Uterus (tissue), 2 donors: ENCODE measurements at regions not wholly inside any gene's neighbourhood (a gene's known extent, or its start where the extent isn't known, plus 50 kb on each side); places are given as distances from the start of the nearest gene placed in this dataset.

Source experiments
- POLR2A ChIP-seq, 2 donors: fragments of 450-650 bp; IDR thresholded peaks; one replicate each; pipeline ENCODE4 v1.6.1; 2016; ENCODE audit warnings: antibody characterized with exemption in 2 of 2, mild to moderate bottlenecking in 1 of 2, moderate library complexity in 1 of 2
- TF ChIP-seq, protein P1 (sequence below), 4 experiments: fragments of 200-600 bp in 2 of 4; fragments of 450-650 bp in 2 of 4; sonication (generic) in 2 of 4; IDR thresholded peaks; one replicate each; pipeline ENCODE4 v1.5.1; 2016 to 2019; ENCODE audit warnings: antibody characterized with exemption in 4 of 4, mild to moderate bottlenecking in 2 of 4, moderate library complexity in 1 of 4

GRCh38 chr15:92733934-92734521 lies 78.5 kb upstream of the FAM174B start:
- TF ChIP-seq, protein P1, sequence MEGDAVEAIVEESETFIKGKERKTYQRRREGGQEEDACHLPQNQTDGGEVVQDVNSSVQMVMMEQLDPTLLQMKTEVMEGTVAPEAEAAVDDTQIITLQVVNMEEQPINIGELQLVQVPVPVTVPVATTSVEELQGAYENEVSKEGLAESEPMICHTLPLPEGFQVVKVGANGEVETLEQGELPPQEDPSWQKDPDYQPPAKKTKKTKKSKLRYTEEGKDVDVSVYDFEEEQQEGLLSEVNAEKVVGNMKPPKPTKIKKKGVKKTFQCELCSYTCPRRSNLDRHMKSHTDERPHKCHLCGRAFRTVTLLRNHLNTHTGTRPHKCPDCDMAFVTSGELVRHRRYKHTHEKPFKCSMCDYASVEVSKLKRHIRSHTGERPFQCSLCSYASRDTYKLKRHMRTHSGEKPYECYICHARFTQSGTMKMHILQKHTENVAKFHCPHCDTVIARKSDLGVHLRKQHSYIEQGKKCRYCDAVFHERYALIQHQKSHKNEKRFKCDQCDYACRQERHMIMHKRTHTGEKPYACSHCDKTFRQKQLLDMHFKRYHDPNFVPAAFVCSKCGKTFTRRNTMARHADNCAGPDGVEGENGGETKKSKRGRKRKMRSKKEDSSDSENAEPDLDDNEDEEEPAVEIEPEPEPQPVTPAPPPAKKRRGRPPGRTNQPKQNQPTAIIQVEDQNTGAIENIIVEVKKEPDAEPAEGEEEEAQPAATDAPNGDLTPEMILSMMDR (IDR thresholded peaks at IDR 0.05), result no peak
- no peak for TF ChIP-seq POLR2A (IDR thresholded peaks at IDR 0.05)
